ENCODE measurements at regions not wholly inside any gene's neighbourhood (a gene's known extent, or its start where the extent isn't known, plus 50 kb on each side); places are given as distances from the start of the nearest gene placed in this dataset.

- DNase-seq, result no peak
Observed at GRCh38 chr17:69960755-69961154, 114.3 kb upstream of the KCNJ16 start.

DNA sequence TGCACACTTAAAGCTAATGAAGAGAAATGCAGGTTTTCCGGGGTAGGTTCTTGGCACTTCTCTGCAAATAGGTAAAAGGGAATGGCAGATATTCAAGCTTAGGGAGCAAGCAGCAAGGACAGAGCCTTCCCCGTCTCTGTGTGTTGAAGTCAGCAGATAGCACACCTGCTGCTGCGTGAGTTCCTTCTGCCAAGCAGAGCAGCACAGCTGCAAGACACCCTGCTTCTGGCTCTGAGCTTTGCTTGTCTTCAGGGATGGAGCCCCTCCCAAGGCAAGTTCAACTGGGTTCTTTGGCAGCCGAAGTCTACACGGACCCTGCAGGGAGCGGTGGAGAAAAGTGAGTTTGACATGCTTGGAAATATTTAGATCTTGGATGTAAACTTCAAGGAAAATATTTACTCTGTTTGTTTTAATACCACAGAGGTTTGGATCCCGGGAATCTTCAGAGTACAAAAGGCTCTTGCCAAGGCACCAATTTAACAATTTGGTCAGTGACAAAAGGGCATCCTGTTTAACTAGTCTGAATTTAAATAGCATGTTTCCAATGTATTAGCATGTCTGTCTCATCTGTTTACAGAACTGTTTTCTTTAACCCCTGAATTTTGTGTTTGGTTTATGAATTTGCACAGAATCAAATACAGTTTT lies 113.4 kb upstream of the KCNJ16 start:
- no peak for DNase-seq

- DNase-seq, result no peak
Observed at GRCh38 chr17:69962436-69962995, 112.5 kb upstream of the KCNJ16 start.

DNA sequence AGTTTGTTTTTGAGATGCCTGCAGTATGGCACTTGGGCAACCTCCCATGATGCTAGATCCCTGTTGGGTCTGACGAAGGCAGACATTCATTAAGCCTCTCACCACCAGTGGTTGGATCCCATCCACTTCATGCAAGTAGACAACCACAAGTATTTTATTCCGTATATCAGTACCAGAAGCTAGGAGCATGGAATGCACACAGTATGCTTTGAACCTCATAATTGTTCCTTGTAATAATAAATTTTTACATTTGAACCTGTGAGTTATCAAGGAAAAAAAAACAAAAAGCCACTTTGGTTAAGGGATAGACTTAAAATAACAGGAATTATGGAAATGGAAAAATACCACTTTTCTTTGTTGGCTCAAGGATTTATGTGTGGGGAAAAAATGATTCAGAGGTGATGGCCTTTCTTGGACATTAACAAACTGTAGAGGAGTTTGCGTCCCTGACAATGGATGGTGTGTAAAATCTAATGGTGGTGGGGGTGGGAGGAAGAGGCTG lies 107.1 kb upstream of the KCNJ16 start:
- DNase-seq, result peak; percentile 96

GRCh38 chr17:69969897-69970296 lies 105.1 kb upstream of the KCNJ16 start:
- no peak for DNase-seq

- no peak for DNase-seq
Observed at GRCh38 chr17:69972251-69972650, 102.8 kb upstream of the KCNJ16 start.

GRCh38 chr17:69975808-69976207 lies 99.2 kb upstream of the KCNJ16 start:
- DNase-seq, result no peak

- no peak for DNase-seq
Observed at GRCh38 chr17:69978056-69978646, 96.9 kb upstream of the KCNJ16 start.

DNA sequence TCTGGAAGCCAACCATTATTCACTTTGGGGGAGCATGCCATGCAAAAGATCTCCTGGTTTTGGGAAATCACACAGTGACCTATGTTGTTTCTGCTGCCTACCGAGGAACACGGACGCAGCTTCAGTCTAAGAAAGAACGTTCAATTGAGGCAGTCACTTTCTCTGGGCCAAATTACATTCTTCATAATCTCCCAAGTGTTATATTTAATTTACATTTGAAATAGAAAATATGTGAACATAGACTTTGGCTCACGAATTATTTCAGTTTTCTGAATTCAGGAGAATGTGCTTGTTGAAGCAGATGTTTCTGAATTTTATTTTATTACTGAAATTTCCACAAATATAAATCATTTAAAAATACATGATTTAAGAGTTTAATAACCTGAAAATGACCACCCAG lies 93.6 kb upstream of the KCNJ16 start:
- DNase-seq, result no peak

GRCh38 chr17:69995476-69995875 lies 79.5 kb upstream of the KCNJ16 start:
- no peak for DNase-seq

DNA sequence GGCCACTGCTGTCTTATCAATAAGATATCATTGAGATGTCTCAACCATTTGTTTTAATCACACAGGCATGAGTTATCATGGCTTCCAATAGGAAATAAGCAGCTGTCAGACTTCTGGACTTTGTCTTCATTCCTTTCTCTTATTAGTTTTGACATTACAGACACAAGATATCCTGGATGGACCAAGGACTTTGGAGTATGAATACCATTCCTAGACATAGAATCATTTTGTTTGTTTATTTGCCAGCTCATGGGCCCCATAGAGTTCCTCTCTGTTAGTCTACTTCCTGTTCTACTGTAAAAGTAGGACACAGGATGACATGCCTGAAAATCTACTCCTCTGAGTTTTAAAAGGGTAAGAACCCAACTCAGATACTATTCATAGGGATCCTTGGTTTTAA lies 77.7 kb upstream of the KCNJ16 start:
- peak; percentile 29 for DNase-seq

GRCh38 chr17:69999253-69999652 lies 75.8 kb upstream of the KCNJ16 start:
- DNase-seq, result no peak

- DNase-seq, result no peak
Observed at GRCh38 chr17:70006159-70006558, 68.9 kb upstream of the KCNJ16 start.

- no peak for DNase-seq
Observed at GRCh38 chr17:70011750-70012149, 63.3 kb upstream of the KCNJ16 start.

GRCh38 chr17:70013911-70014310 lies 61.1 kb upstream of the KCNJ16 start:
- DNase-seq, result no peak

GRCh38 chr17:70017112-70017511 lies 57.9 kb upstream of the KCNJ16 start:
- DNase-seq, result no peak

GRCh38 chr17:70017941-70018340 lies 57.1 kb upstream of the KCNJ16 start:
- DNase-seq, result no peak

DNA sequence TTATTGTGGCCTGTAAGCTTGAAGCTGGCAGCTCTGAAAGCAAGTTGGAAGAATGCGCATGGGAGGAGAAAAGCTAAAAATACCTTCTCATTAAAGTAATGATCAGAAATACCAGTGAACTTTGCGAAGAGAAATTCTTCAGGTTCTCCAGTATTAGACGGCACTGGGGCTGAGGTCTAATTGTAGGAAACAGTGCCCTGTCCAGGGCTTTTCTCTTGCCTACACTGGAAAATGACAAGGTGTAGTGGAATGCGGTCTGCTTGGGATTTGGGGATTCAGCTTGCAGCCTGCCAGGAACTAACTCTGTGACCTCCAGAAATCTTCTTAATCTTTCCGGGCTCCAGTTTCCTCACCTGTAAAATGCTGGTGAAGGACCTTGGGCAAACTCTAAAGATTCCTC lies 53.3 kb upstream of the KCNJ16 start:
- no peak for DNase-seq

DNA sequence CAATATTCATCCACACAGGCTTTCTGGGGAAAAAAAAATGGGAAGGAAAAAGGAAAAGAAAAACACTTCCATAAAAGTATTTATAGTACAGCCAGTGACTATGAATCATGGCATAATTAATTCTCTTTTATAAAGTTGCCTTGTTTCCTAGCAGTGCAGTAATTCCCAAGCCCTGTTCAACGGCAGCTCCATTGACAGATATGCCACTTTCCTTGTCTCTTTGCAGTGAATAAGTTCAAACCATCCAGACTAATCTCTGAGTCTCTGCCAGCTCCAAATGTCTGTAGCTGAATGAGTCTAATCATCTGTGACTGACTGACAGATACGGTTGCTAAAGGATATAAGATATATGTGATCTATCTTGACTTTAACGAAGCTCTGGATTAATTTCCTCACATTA lies 52.9 kb upstream of the KCNJ16 start:
- DNase-seq, result no peak

GRCh38 chr17:70024253-70024652 lies 50.8 kb upstream of the KCNJ16 start:
- DNase-seq, result no peak

Data from kidney glomerular epithelial cell (primary cell).